OCI-LY1 (cell line): ENCODE measurements at regions not wholly inside any gene's neighbourhood (a gene's known extent, or its start where the extent isn't known, plus 50 kb on each side); places are given as distances from the start of the nearest gene placed in this dataset.

ENCODE experiments used
- H2AFZ ChIP-seq: fragments of 200-600 bp; sonication (generic), shearing (Covaris generic); 2 replicates; pipeline ENCODE4 v1.6.0; 2014; ENCODE audit warnings: antibody characterized with exemption, mild to moderate bottlenecking, low read length
- H3F3A ChIP-seq: fragments of 200-600 bp; sonication (generic), shearing (Covaris generic); 2 replicates; pipeline ENCODE4 v1.6.0; 2014; ENCODE audit warnings: mild to moderate bottlenecking, antibody characterized with exemption, low read length, moderate library complexity; ENCODE audit not compliant: insufficient read depth
- H3K27ac ChIP-seq: fragments of 200-600 bp; sonication (generic); 2 replicates; pipeline ENCODE4 v1.5.1; 2014; ENCODE audit warnings: low read length, mixed run types, mild to moderate bottlenecking, low read depth; ENCODE audit not compliant: poor library complexity, severe bottlenecking
- H3K27me3 ChIP-seq: fragments of 200-600 bp; sonication (generic); 2 replicates; pipeline ENCODE4 v1.6.0; 2014; ENCODE audit warnings: antibody characterized with exemption, mild to moderate bottlenecking, low read length, moderate library complexity; ENCODE audit not compliant: insufficient read depth
- H3K36me3 ChIP-seq: fragments of 200-600 bp; sonication (generic); 2 replicates; pipeline ENCODE4 v1.6.1; 2014; ENCODE audit warnings: mild to moderate bottlenecking, antibody characterized with exemption, low read length, moderate library complexity, mixed read lengths; ENCODE audit not compliant: insufficient read depth
- H3K4me1 ChIP-seq: fragments of 200-600 bp; sonication (generic); 2 replicates; pipeline ENCODE4 v1.5.1; 2014; ENCODE audit warnings: mild to moderate bottlenecking, low read length, moderate library complexity; ENCODE audit not compliant: insufficient read depth, severe bottlenecking
- H3K4me2 ChIP-seq: fragments of 200-600 bp; sonication (generic), shearing (Covaris generic); 2 replicates; pipeline ENCODE4 v1.6.1; 2014; ENCODE audit warnings: low read length
- H3K4me3 ChIP-seq: fragments of 200-600 bp; sonication (generic); 2 replicates; pipeline ENCODE4 v1.5.1; 2014; ENCODE audit warnings: low read length, low read depth, mild to moderate bottlenecking, mixed read lengths; ENCODE audit not compliant: poor library complexity, severe bottlenecking
- H3K79me2 ChIP-seq: fragments of 200-600 bp; shearing (Covaris generic); 2 replicates; pipeline ENCODE4 v1.6.1; 2016; ENCODE audit warnings: mixed run types, low read length, mixed read lengths; ENCODE audit not compliant: insufficient read depth
- H3K9ac ChIP-seq: fragments of 200-600 bp; sonication (generic), shearing (Covaris generic); 2 replicates; pipeline ENCODE4 v1.6.1; 2014; ENCODE audit warnings: mild to moderate bottlenecking, low read length, mixed read lengths
- H3K9me2 ChIP-seq: fragments of 200-600 bp; sonication (generic), shearing (Covaris generic); 2 replicates; pipeline ENCODE4 v1.6.1; 2014; ENCODE audit warnings: low read depth, mild to moderate bottlenecking, low read length, mixed read lengths
- H3K9me3 ChIP-seq: fragments of 200-600 bp; shearing (Covaris generic); 2 replicates; pipeline ENCODE4 v1.6.1; 2014; ENCODE audit warnings: low read length, mixed read lengths
- H4K20me1 ChIP-seq: fragments of 200-600 bp; sonication (generic), shearing (Covaris generic); 2 replicates; pipeline ENCODE4 v1.6.0; 2016; ENCODE audit warnings: mild to moderate bottlenecking, low read length; ENCODE audit not compliant: insufficient read depth
- EZH2 ChIP-seq: fragments of 200-600 bp; sonication (generic), shearing (Covaris generic); IDR thresholded peaks from 2 replicates; pipeline ENCODE4 v1.8.0; 2017; ENCODE audit warnings: borderline replicate concordance, mixed run types, mild to moderate bottlenecking, antibody characterized with exemption, low read length, moderate library complexity, mixed read lengths
- TF ChIP-seq, protein P1 (sequence below): fragments of 200-600 bp; sonication (generic), shearing (Covaris generic); IDR thresholded peaks from 2 replicates; pipeline ENCODE4 v1.5.1; 2017; ENCODE audit warnings: mild to moderate bottlenecking, antibody characterized with exemption, low read length, moderate library complexity, mixed read lengths

- Histone ChIP-seq H3K9me2 (no peaks in the 10 kb centered on the region), H3K36me3 (no peaks in the 10 kb centered on the region), H4K20me1 (no peaks in the 10 kb centered on the region), H3F3A (no peaks in the 10 kb centered on the region), H3K27ac (no peak overlapping the region), H2AFZ (no peak overlapping the region), H3K9ac (no peak overlapping the region), H3K9me3 (no peaks in the 10 kb centered on the region), H3K79me2 (no peaks in the 10 kb centered on the region), H3K27me3 (no peaks in the 10 kb centered on the region), H3K4me3 (no peak overlapping the region), H3K4me1 (no peaks in the 10 kb centered on the region), H3K4me2 (no peak overlapping the region)
- TF ChIP-seq, protein P1, sequence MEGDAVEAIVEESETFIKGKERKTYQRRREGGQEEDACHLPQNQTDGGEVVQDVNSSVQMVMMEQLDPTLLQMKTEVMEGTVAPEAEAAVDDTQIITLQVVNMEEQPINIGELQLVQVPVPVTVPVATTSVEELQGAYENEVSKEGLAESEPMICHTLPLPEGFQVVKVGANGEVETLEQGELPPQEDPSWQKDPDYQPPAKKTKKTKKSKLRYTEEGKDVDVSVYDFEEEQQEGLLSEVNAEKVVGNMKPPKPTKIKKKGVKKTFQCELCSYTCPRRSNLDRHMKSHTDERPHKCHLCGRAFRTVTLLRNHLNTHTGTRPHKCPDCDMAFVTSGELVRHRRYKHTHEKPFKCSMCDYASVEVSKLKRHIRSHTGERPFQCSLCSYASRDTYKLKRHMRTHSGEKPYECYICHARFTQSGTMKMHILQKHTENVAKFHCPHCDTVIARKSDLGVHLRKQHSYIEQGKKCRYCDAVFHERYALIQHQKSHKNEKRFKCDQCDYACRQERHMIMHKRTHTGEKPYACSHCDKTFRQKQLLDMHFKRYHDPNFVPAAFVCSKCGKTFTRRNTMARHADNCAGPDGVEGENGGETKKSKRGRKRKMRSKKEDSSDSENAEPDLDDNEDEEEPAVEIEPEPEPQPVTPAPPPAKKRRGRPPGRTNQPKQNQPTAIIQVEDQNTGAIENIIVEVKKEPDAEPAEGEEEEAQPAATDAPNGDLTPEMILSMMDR: no peak
- no peak for TF ChIP-seq EZH2
Observed at GRCh38 chr19:30882411-30883005, 466.7 kb downstream of the TSHZ3 start.

GRCh38 chr19:30881930-30882329 lies 467.3 kb downstream of the TSHZ3 start:
- H3K4me1 ChIP-seq: no peaks in the 10 kb centered on the region
- no peaks in the 10 kb centered on the region for H3K36me3 ChIP-seq
- H2AFZ ChIP-seq: no peak overlapping the region
- H3F3A ChIP-seq: no peaks in the 10 kb centered on the region
- H3K27ac ChIP-seq: no peak overlapping the region
- H4K20me1 ChIP-seq: no peaks in the 10 kb centered on the region
- H3K9me3 ChIP-seq: no peaks in the 10 kb centered on the region
- no peak for TF ChIP-seq EZH2
- TF ChIP-seq, protein P1: no peak
- no peaks in the 10 kb centered on the region for H3K79me2 ChIP-seq
- H3K9me2 ChIP-seq: no peaks in the 10 kb centered on the region
- no peak overlapping the region for H3K9ac ChIP-seq
- H3K27me3 ChIP-seq: no peaks in the 10 kb centered on the region
- H3K4me2 ChIP-seq: no peak overlapping the region
- no peak overlapping the region for H3K4me3 ChIP-seq

DNA sequence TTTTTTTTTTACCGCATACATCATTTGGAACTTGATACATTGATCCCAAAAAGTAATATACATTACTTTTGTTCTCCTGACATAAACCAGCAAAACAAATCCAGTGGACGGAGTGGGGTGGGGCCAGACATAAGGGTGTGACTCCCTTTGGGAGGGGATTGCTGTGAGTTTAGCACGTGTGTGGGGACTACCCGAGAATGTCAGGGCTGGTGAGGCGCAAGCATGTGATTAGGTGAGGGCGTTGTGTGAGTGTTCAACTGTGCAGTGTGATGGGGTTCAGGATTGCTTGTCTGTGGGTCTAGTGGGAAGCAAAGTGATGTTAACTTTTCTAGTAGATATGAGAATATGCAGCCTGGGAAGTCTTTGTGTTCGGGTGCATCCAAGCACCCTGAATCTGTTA lies 468.0 kb downstream of the TSHZ3 start:
- no peaks in the 10 kb centered on the region for H3K36me3 ChIP-seq
- H3K79me2 ChIP-seq: no peaks in the 10 kb centered on the region
- H3K4me3 ChIP-seq: no peak overlapping the region
- H4K20me1 ChIP-seq: no peaks in the 10 kb centered on the region
- no peaks in the 10 kb centered on the region for H3K4me1 ChIP-seq
- H2AFZ ChIP-seq: no peak overlapping the region
- TF ChIP-seq EZH2: no peak
- TF ChIP-seq, protein P1: no peak
- H3K9ac ChIP-seq: no peak overlapping the region
- H3F3A ChIP-seq: no peaks in the 10 kb centered on the region
- no peaks in the 10 kb centered on the region for H3K9me2 ChIP-seq
- H3K9me3 ChIP-seq: no peaks in the 10 kb centered on the region
- H3K4me2 ChIP-seq: no peak overlapping the region
- no peaks in the 10 kb centered on the region for H3K27me3 ChIP-seq
- no peak overlapping the region for H3K27ac ChIP-seq
